NCI-H69 (cell line): ENCODE measurements at regions not wholly inside any gene's neighbourhood (a gene's known extent, or its start where the extent isn't known, plus 50 kb on each side); places are given as distances from the start of the nearest gene placed in this dataset.
"Not testable (repeated sequence)": the region's sequence is repeated elsewhere in the genome, so short reads cannot be mapped to it uniquely, and the experiment has no call there.

Experiments
- DNase-seq: peaks from one replicate; lab custom pipeline; 2025; lab: John Stamatoyannopoulos, UW

DNA sequence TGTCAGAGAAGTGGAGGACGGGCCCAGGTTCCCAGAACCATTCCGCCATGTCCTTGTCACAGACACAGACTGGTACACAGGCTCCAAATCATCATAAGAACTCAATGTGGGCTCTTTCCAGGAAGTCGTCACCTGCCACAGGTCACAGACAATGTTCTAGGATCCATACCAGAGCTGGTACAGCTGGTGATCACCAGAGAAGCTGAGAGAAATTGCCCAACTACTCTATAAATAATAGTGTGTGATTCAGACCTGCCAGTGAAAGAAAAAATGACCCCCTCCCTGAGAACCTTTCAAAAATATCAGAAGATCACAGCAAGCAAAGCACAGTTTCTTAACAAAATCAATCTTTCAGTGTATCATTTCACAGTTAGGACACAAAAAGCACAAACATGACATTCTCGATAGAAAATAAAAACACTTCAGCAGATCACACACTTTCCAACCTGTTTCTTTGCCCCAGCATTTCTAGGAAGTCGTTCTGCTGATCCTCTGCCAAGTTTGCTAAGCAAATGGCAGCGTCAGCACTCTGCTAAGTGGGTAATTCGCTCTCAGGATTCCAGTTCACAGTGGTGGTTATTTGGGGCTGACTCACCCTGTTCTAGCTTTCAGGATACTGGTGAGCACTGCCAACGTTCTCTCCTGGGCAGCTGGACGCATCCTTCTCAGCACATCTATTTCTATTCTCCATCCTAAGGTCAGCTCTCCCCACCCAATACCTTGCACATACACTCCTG lies 223.3 kb upstream of the SFSWAP start:
- no peak for DNase-seq

DNA sequence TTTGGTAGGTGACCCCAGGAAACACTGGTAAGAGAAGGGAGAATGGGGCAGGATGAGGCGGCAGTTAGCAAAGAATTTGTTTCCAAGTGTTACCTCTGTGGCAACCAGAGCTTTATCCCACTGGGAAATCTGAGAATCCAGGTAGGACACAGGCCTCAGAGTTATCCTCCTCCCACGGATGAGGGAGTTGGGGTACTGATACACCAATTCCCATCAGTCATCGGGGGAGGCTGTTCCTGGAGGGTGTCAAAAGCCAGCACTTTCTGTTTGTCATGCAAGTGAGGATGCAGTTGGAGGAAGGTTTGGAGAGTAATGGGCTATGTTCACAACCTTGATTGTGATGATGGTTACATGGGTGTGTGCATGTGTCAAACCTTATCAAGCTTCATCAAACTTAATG lies 221.2 kb upstream of the SFSWAP start:
- no peak for DNase-seq

DNA sequence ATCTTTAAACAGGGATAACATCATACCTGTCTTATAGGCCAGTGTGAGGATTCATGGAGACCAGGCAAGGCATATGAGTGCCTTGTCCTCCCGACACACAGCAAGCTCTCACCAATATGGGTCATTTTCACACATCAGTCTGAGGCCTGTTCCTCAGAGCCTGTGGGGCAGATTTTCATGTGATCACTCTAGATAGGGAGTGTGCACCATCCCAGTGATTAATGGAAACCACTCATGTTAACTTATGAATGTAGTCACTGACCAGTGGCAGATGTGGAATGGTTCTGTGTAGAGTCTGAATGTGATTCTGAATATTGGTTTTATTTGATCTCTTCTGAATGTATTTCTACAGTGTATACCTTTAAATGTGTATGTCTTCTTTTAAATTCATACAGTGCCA lies 219.7 kb upstream of the SFSWAP start:
- no peak for DNase-seq

DNA sequence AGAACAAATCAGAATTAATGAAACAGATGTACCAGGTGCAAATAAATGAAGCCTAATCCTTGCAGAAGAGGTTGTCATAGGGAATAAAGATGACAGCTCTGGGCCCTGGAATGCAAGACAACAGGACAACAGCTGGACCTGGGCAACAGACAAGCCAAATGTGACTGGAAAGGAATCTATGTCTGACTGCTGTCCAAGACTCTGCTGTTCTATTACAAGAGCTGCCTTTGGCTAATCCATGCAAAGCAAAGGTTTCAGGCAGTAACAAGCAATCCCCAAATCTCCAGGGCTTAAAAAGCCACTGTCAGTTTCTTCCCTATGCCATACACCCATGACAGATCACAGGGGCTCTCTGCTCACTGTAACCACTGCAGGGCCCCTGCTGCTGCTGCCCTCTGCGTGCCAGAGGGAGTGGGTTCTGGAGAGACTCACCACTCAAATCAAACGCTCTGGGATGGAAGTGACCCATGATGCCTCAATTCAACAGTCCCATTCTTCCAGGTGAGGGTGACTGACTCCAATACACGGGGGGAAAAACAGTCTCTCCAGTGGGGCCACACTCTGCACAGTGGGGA lies 218.9 kb upstream of the SFSWAP start:
- no peak for DNase-seq

DNA sequence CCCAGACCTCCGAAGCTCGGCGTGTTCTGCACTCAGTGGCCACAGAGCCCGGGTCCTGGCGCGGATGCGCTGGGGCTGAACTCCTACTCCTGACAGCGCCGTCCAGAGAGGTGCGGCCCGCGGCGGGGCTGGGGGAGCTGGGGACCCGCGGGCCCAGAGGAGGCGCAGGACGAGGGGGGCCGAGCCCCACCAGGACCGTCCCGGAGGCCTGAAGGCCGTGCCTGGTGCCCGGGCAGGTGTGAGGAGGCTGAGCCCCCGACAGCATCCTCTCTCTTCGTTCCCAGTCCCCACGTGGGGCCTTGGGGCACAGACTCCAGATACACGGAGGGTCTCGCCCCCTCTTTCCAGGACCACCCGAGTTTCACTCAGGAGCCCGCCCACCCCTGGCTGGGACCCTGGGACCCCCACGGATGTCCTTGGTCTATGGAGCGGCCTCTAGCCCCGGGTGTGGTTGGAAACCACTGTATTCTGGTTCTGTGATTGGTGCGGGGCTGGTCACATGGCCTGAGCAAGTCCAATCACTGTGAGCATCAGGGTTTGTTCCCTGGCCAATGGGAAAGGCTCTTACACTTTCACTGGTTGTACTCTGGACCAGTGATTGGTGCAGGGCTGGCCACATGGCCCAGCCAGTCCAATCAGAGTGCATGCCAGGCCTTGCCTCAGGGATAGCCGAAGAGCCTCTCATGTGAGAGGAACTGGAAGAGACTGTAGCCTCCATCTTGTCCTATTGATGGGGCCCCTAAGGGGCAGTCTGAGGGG lies 217.6 kb upstream of the SFSWAP start:
- no peak for DNase-seq

DNA sequence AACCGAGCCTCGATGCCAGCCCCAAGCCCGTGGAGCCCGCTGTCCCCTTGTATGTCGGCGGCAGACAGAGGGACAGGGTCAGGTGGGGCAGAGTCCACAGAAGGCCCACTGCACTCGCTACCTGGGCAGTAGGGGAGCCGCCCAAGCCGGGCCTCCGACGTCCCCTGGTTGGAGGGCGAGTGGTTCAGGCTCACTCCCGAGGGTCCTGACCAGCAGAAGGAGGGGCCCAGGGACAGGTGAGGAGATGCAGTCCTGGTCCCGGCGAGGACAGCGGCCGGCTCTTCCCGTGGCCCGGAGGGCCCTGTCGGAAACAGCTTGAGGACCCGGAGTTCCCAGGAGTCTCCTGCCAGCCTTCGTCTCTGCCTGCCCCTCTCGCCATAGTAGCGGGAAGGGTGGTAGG lies 216.7 kb upstream of the SFSWAP start:
- no peak for DNase-seq

DNA sequence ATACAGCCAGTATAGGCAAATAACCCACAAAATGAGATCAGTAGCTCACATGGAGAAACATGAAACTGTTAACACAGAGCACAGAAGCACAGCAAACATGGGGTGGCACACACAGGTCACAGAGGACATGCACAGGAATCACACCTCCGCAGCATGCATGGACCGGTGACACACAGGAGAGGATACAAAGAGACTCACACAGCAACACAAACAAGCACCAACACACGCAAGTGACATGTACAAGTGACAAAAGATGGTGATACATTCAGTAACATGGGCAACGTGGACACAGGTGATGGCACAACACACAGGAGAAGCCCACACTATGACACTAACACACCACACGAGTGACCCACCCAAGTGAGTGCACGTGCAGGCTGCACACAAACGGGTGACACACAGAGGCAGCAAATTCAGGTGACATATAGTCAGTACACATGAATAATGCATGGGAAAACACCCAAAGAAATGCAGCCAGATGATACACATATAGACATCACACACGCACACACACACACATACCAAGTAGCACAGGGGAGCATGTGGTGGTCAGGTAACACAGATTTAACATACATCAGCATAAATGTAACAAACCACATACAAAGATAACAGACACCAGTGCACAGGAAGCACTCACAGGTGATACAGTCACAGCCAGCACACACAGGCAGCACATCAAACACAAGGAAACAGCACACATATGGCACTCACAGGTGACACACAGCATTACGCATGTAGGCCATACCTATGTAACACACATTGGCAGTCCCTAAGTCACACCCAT lies 216.0 kb upstream of the SFSWAP start:
- DNase-seq: no peak

DNA sequence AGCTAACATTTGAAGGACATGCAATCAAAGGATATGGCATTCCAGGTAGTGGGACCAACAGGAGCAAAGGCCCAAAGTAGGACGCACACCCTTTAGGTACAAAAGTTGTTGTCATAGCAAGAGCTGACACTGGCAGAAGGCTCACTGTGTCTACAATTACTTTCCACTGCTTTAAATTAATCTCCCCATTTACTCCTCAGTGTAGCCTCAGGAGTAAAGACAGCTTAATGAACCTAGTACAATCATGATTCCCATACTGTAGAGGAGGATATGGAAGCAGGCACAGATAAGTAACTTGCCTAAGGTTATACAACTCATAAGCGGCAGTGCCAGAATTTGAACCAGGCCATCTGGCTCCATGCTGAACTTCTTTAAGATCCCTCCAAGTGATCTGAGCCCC lies 212.9 kb upstream of the SFSWAP start:
- no peak for DNase-seq

DNA sequence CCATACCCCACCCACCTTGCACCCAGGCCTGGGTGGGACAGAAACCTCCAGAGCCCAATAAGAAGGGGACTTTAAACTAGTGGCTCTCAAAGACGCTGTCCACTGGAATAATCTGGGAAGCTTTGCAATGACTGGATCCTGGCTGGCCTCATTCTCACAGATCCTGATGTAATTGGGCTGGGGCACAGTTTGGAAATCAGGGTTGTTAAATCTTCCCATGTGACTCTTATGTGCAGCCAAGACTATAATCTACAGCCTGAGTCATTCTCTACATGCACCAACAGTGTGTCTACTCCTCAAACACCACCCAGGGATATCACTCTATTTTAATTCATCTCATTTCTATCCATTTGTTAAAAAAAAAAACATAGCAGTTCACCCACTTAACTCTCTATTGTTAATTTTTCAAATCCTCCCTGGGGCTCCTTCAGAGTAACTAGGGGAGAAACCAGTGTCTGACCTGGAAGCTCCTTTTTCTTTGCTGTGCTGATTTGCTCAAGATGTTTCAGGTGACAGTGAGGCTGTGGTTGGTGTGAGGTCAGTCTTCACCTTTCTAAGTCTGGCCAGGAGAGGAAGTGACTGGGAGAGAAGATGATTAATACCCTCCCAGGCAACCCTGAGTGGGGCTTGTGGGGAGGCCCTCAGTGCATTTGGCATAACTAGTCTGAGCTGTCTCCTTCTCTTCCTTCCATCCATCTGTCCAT lies 211.6 kb upstream of the SFSWAP start:
- DNase-seq: no peak

DNA sequence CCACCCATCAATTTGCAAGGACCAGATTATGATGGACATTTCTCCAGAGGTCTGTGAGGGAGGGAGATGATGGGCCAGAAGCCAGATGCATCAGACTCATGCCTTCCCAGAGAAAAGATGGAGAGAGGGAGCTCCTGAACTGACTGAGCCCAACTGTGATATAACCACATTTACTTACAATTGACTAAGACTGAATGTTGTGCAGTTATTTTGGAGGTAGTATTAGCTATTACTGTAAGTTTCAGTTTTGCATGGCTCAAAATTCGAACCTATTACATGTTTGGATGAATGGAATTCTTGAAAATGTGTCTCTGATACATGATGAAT lies 211.1 kb upstream of the SFSWAP start:
- no peak for DNase-seq

DNA sequence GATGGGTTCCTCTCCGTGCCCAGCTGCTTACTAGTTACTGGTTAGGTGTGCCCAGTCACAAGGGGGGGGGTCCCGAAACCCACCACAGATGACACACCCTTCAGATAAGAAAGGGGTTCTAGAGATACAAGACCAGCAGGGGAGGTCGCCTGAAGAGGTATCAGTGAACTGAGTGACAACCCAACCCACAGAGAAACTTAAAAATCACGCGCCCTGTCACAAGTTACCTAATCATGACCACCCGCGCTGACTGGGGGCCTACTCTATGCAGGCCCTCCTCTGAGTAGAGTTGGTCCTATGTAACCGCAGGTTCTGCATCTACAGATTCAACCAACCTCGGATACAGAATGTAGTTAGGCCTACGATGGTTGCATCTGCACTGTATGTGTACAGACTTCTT lies 210.3 kb upstream of the SFSWAP start:
- DNase-seq: no peak

DNA sequence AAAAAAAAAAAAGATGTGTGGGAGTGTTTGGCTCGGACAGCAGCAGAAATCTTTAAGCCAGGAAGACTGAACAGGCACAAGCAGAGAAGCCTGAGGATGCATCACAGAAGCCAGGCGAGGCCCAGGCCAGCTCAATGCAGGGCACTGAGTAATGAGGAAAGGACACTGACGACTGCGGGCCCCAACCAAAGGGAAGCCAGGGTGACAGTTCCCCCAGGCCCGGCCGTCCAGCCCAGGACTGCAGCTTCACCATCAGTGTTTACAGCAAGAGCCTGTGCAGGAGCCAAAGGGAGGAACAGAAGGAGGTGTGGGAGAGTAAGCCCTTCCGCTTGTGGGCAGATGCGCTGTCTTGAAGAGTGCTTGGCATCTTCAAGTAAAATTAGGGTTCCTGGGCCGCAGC lies 205.3 kb upstream of the SFSWAP start:
- no peak for DNase-seq

DNA sequence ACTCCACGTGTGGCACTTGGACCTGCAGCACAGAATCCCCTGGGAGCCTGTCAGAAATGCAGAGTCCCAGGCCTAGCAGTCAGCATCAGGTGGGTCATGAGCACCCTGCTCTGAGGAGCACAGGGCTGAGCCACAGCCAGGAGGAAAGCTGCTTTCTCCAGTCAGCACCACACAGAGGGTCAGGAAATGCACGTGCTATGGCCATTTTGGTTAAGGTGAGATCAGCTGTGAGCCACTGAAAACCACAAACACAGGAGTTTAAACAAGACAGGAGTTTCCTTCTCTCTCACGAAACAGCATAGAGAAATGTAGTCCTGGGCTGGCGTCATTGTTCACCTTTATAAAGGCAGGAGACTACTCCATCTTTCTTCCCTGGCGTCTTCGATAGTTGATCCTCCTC lies 204.5 kb upstream of the SFSWAP start:
- DNase-seq: no peak

DNA sequence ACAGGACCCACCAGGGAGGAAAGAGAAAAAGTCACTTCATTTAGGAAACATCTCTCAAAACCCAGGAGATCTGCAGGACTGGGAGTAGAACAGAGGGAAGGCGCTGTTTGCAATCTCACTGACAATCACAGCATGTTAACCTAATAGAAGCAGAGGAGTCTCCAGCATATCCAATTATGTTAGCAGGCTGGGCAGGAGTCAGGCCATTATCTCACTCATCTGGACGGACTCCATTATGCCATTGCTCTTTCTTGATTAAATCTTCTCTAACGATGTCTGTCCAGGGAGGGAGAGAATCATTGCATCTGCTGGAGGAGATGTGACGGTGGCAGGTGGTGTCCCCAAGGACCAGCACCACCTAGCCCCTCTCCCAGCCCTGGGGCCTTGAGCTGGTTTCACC lies 203.8 kb upstream of the SFSWAP start:
- no peak for DNase-seq

DNA sequence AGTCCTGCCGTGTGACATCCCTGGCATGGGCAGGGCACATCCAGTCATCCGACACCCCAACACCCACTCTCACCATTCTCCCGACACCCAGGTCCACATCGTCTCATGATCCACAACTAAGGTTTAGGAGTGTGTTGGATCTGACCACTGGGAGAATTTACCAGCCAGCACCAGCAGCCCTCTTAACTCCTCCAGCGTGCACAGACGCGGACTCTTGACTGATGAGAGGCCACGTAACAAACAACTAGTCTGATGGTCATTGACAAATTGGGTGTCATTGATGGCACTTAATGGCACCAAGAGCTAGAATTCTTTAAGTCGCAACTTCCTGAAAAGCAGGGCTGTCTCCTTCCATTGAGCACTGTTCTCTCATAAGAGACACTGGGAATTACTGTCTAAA lies 203.0 kb upstream of the SFSWAP start:
- DNase-seq: no peak

DNA sequence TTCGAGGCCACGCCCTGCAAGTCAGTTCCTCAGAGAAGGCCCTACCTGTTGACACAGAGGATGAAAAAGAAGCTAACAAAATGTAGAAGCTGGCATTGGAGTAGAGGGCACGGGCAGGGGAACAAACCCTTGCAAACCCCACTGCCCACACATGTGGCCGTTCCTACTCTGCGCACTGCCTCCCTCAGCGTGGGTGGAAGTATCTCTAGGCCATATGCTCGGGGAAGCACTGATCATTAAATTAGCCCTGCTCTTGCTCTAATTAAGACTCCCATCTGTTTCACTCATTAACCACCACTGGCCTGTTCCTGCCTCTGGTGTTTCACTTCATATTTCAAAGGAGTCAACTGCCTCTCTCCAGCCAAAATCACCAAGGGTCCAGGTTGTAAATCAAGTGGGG lies 201.2 kb upstream of the SFSWAP start:
- DNase-seq: peak; percentile 3

DNA sequence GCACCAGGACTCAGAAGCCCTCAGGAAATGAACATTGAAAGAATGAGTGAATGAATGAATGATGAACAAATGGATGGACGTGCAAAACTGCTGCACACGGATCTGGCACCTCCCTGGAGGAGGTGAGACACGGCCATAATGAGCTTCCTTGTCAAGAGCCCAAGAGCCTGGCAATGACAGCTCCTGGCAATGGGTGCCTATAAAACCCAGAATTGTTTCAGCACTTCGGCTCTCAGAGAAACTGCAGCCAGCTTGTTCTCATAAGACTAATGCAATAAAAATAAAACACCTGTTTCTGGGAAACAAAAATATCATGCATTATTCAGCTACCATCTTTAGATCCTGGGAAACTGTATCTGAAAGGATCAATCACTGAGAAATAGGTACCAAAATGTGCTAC lies 200.5 kb upstream of the SFSWAP start:
- no peak for DNase-seq

DNA sequence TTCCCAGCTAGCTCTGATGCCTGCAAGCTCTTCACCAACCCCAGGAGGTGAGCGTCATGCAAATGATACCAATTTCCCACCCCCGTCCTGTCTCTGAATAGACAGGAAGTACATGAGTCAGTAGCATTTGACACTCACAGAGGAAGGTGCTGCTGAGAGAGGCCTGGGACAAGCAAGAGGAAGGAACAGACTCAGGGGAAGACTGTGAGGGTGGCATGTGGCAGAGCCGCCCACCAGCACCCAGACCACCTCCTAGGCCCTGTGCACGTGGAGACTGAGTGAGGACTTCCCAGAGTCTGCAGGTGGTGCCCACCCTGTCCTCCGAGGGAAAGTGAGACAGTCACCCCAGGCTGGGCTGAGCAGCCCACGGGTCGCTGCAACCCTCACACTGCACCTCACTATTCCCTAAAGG lies 199.5 kb upstream of the SFSWAP start:
- DNase-seq: peak; percentile 56

DNA sequence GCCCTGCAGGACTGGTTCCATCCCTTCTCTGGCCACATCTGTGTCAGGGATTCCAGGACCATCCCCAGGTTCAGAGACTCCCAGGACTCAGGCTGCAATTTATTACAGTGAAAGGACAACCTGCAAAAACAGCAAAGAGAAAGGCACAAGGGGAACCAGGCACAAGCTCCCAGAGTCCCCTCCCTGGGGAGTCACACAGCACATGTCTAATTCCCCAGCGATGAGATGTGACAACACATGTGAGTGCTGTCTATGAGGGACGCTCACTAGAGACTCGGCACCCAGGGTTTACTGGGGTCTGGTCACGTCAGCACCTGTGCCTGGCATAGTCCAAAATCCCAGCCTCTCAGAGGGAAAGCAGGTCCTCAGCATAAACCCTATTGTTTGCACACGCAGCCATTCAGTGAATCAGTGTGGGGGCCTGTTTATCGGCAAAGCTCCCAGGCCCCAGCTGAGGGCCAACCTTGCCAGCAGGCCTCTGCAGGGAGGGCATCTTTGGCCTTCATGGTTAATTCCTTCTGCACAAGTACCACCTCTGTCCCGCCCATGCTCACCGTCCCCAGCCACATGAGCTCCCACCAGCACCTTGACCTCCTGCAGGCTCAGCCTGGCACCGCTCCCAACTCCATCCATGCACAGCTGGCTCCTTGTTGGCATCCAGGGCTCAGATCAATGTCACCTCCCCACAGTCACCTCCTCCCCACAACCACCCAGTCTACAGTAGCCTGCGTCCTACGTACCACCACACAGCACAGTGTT lies 198.9 kb upstream of the SFSWAP start:
- DNase-seq: peak; percentile 11

DNA sequence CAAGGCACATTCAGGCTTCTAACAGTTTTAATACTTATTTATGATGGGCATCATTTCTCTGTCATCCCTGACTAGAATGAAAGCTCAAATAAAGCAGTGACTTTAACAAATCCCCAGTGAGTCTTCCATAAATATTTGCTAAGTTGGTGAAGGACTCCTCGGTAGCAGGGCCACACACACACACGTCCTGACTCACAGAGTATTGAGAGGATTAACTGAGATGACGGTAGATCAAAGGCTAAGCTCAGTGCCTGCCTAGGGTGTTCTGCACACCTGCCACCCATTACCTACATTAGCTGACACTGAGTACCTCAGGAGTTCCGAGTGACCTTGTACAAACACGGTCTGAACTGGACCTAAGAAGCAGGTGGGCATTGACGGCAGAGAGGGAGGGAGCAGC lies 197.3 kb upstream of the SFSWAP start:
- no peak for DNase-seq

DNA sequence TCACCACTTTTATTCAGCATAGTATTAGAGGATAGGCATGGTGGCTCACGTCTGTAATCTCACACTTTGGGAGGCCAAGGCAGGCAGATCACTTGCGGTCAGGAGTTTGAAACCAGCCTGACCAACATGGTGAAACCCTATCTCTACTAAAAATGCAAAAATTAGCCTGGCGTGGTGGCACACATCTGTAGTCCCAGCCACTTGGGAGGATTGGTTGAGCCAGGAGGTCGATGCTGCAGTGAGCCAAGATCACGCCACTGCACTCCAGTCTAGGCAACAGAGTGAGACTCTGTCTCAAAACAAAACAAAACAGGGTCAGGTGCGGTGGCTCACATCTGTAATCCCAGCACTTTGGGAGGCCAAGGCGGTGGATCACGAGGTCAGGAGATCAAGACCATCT lies 190.3 kb upstream of the SFSWAP start:
- not testable (repeated sequence) for DNase-seq
